ENCODE measurements at regions not wholly inside any gene's neighbourhood (a gene's known extent, or its start where the extent isn't known, plus 50 kb on each side); places are given as distances from the start of the nearest gene placed in this dataset.

- TF ChIP-seq GATA3 (IDR thresholded peaks at IDR 0.05; ENCODE audit: low read depth, low read length), result no peak
- TF ChIP-seq GATA2 (IDR thresholded peaks at IDR 0.05; ENCODE audit: low read depth, low read length), result no peak
Observed at GRCh38 chr6:167678102-167679101, 148.3 kb upstream of the AFDN start.
